COLO668 (cell line): ENCODE measurements at regions not wholly inside any gene's neighbourhood (a gene's known extent, or its start where the extent isn't known, plus 50 kb on each side); places are given as distances from the start of the nearest gene placed in this dataset.

Experiments
- DNase-seq: peaks from one replicate; lab custom pipeline; 2025; ENCODE audit not compliant: unreplicated experiment; lab: John Stamatoyannopoulos, UW

DNA sequence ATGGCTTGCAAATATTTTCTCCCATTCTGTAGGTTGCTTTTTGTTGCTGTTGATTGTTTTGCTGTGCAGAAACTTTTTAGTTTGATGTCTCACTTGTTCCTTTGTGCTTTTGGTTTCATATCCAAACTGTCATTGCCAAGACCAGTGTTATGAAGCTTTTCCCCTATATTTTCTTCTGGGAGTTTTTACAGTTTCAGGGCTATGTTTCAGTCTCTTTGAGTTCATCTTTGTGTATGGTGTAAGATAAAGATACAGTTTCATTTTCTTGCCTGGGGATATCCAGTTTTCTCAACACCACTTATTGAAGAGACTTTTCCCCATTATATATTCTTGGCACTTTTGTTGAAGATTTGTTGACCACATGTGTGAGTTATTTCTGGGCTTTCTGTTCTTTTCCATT, 139.9 kb downstream of the MRPL57 start:
- no peak for DNase-seq

DNA sequence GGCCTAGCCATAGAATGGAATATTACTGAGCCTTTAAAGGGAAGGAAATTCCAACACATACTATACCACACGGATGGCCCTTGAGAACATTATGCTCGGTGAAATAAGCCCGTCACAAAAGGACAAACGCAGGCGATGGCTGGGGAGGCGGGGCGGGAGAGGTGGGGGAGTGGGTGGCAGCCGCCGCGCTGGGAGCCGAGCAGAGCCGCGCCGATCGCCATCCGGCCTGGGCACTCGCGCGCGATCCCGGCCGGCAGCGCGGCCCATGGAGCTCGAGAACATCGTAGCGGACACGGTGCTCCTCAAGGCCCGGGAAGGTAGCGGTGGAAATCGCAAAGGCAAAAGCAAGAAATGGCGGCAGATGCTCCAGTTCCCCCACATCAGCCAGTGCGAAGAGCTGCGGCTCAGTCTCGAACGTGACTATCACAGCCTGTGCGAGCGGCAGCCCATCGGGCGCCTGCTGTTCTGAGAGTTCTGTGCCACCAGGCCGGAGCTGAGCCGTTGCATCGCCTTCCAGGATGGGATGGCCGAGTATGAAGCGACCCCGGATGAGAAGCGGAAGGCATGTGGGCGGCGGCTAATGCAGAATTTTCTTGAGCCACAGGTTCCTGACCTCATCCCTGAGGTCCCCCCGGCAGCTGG, 140.1 kb downstream of the ZDHHC20 start:
- DNase-seq: no peak

DNA sequence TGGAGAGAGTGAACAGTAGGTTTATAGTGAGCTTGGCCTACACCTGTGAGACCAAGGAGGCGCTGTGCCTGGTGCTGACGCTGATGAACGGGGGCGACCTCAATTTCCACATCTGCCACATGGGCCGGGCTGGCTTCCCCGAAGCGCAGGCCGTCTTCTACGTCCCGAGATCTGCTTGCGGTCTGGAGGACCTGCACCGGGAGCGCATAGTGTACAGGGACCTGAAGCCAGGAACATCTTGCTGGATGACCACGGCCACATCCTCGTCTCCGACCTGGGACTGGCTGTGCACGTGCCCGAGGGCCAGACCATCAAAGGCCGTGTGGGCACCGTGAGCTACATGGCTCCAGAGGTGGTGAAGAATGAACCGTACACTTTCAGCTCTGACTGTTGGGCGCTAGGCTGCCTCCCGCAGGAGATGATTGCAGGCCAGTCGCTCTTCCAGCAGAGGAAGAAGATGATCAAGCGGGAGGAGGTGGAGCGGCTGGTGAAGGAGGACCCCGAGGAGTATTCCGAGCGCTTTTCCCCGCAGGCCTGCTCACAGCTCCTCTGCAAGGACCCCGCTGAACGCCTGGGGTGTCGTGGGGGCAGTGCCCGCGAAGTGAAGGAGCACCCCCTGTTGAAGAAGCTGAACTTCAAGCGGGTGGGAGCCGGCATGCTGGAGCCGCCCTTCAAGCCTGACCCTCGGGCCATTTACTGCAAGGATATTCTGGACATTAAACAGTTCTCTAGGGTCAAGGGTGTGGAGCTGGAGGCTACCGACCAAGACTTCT, 139.0 kb downstream of the ZDHHC20 start:
- no peak for DNase-seq

DNA sequence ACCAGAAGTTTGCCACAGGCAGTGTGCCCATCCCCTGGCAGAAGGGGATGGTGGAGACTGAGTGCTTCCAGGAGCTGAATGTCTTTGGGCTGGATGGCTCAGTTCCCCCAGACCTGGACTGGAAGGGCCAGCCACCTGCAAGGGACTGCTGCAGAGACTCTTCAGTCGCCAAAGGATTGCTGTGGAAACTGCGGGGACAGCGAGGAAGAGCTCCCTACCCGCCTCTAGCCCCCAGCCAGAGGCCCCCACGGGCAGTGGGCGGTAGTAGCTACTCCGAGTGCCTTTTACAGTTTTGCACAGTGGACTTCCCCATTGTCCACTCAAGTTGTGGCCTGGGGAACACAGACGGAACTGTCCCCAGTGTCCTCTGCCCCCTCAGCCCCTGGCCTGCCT, 138.5 kb downstream of the ZDHHC20 start:
- DNase-seq: no peak

DNA sequence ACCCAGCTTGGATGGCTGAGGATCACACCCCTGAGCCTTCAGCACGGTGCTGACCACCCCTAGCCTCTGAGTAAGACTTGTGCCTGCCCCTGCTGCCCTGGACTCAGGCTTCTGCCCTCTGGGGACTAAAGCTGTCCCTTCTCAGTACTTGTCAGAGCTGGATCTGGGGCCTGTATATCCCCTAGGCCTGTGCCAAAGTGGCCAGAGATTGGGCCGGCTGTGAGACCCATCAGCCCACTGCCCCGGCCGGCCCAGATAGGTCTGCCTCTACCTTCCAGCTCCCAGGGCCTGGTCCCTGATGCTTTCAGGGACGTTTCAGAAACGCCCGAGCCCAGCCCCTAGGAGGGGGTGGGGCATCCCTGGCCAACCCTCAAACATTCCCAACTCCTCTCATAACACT, 137.8 kb downstream of the ZDHHC20 start:
- DNase-seq: no peak

DNA sequence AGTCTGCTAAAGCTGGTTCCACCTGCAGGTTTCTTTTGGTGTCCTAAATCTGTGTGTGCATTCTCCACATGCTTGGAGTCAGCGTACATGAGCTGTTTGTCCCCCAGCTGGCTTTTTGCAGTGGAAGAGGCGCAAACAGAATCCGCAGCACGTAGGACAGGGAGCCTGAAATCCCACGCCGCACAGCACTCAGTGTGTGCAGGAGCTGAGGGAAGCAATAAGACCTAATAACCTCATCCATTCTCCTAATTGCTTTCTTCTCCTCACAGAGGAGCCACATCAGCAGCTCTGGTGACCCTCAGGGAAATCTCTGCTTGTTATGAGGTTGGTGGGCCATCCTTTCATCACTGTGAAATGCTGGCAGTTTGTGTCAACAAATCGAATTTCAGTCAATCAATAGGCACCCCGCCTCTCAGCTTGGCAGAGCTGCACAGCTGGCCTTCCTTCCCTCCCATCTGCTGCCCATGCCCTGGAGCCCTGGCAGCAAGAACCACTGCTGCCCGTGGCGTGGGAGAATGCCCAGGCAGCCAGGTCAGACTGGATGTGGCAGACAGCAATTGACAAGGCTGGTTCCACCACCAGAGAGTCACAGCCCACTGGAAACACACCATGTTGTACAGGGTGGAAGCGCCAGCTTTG, 136.7 kb downstream of the ZDHHC20 start:
- no peak for DNase-seq
